ENCODE measurements at regions not wholly inside any gene's neighbourhood (a gene's known extent, or its start where the extent isn't known, plus 50 kb on each side); places are given as distances from the start of the nearest gene placed in this dataset.

DNA sequence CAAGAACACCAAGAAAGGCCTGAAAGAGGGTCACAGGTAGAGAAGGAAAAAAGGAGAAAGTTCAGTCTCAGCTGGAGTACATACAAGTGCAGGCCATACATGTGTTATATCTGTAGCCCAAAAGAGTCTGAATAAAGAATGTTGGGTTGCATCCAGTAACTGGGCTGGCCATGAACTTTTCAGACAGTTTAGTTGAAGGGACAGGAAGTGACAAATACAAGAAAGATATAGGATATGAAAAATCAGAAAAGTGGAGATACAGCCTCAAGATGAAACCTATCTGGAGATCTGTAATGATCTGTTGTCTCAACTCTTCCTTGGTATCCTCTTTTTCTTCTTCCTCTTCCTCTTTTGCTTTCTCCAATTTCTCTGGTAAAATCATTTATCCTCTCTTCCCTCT, 671.7 kb downstream of the MECOM start:
- H3K4me3 Mint-ChIP-seq, result no peak overlapping the region
- no peaks in the 10 kb centered on the region for H3K9me3 Mint-ChIP-seq (ENCODE audit: low read depth)
- CTCF ChIA-PET, result no interaction called here
- DNase-seq (no peak), ATAC-seq (no peak)
- H3K27me3 Mint-ChIP-seq, result no peaks in the 10 kb centered on the region
- no peaks in the 10 kb centered on the region for H3K36me3 Mint-ChIP-seq
- no peaks in the 10 kb centered on the region for H3K4me1 Mint-ChIP-seq
- H3K27ac Mint-ChIP-seq, result no peak overlapping the region

DNA sequence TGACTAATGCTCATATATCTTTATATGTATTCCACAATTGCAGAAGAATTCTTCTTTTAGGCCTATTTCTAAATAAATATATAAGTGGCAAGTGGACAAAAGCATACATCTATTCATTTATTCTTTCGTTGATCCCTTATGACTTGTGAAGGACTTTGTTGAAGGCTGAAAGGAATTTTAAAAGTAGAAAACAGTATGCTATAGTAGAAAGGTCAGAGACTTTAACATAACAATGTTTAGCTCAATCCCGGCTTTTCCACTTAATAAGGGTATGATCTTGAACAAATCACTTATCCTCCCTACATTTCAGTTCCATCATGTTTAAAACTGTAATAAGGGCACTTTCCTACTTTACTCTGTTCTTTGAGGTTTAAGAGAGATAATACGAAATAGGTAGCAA, 672.9 kb downstream of the MECOM start:
- ATAC-seq, result no peak
- CTCF ChIA-PET, result no interaction called here
- no peaks in the 10 kb centered on the region for H3K36me3 Mint-ChIP-seq
- H3K9me3 Mint-ChIP-seq (ENCODE audit: low read depth), result no peaks in the 10 kb centered on the region
- no peak for DNase-seq
- no peak overlapping the region for H3K27ac Mint-ChIP-seq
- no peaks in the 10 kb centered on the region for H3K4me1 Mint-ChIP-seq
- H3K4me3 Mint-ChIP-seq, result no peak overlapping the region
- H3K27me3 Mint-ChIP-seq, result no peaks in the 10 kb centered on the region

DNA sequence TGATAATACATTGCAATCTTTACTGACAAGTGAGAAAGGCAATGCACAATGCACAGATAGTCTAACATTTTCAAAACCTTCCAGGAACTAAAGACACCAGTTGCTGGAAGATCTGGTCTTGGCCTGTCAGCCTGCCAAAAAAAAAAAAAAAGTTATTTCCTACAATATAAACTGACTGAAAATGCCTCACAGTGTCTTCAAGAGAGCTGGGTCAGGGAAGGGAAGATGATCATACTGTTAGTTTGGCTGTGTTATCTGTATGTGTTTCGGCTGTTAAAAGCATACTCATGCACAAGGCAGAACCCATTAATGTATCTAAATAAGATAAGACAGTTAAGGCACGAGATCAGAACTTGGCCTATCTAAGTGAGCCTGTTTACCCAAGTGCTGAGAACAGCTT, 673.4 kb downstream of the MECOM start:
- ATAC-seq (no peak), DNase-seq (no peak)
- CTCF ChIA-PET, result no interaction called here
- H3K27ac Mint-ChIP-seq, result no peak overlapping the region
- no peaks in the 10 kb centered on the region for H3K27me3 Mint-ChIP-seq
- H3K4me1 Mint-ChIP-seq, result no peaks in the 10 kb centered on the region
- H3K4me3 Mint-ChIP-seq, result no peak overlapping the region
- H3K9me3 Mint-ChIP-seq (ENCODE audit: low read depth), result no peaks in the 10 kb centered on the region
- H3K36me3 Mint-ChIP-seq, result no peaks in the 10 kb centered on the region

DNA sequence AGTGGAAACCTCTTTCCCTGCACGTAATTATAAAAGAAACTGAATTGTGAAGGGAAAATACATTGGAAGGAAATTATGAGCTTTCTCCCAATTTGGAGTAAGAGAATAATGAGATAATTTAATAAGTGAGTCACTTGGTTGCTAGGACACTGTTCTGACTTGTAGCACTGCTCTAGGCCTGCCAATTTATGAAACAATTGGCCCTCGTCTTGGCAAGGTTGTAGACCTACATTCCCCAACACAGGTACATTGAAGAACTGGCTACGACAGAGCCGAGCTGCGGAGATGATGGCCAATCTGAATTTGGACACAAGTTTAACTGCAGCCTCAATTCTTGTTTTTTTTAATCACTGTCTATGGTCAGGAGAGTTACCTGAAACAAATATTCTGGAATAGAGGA, 674.1 kb downstream of the MECOM start:
- H3K4me3 Mint-ChIP-seq, result no peak overlapping the region
- H3K27me3 Mint-ChIP-seq, result no peaks in the 10 kb centered on the region
- H3K36me3 Mint-ChIP-seq, result no peaks in the 10 kb centered on the region
- DNase-seq (no peak), ATAC-seq (no peak)
- no peaks in the 10 kb centered on the region for H3K4me1 Mint-ChIP-seq
- CTCF ChIA-PET, result no interaction called here
- no peak overlapping the region for H3K27ac Mint-ChIP-seq
- H3K9me3 Mint-ChIP-seq (ENCODE audit: low read depth), result no peaks in the 10 kb centered on the region

DNA sequence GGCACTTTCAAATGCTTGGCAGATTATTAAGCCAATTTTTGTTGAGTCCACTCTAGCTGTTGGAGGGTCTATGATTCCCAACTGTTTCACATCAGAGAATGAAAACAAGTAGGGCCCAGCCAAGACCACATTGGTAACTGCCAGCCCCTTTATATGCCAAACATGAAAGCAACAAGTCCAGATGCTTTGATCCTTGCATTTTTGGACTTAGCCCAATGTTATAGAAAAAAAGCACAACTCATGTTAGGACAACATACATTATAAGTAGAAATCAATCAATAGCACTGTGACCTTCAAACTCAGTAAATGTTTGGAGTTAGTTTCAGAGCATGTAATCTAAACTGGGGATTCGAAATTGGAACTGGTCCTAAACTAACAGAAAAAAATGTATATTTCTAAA, 674.7 kb downstream of the MECOM start:
- Mint-ChIP-seq H3K4me1 (no peaks in the 10 kb centered on the region), H3K27ac (no peak overlapping the region), H3K36me3 (no peaks in the 10 kb centered on the region), H3K9me3 (ENCODE audit: low read depth) (no peaks in the 10 kb centered on the region), H3K4me3 (no peak overlapping the region), H3K27me3 (no peaks in the 10 kb centered on the region)
- ATAC-seq (no peak), DNase-seq (no peak)
- CTCF ChIA-PET, result no interaction called here

DNA sequence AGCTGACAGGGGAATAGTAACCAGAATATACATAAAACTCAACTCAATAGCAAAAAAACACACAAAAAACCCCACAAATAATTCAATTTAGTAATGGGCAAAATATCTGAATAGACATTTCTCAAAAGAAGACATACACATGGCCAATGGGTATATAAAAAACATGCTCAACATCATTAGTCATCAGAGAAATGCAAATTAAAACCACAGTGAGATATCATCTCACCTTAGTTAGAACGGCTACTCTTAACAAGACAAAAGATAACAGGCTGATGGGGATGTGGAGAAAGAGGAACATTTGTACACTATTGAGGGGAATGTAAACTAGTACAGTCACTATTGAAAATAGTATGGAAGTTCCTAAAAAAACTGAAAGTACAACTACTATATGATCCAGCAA, 678.6 kb downstream of the MECOM start:
- DNase-seq, result no peak
- Mint-ChIP-seq H3K4me1 (no peaks in the 10 kb centered on the region), H3K36me3 (no peaks in the 10 kb centered on the region), H3K9me3 (ENCODE audit: low read depth) (no peaks in the 10 kb centered on the region), H3K27ac (no peak overlapping the region), H3K27me3 (no peaks in the 10 kb centered on the region), H3K4me3 (no peak overlapping the region)
- ATAC-seq, result no peak
- CTCF ChIA-PET, result no interaction called here

DNA sequence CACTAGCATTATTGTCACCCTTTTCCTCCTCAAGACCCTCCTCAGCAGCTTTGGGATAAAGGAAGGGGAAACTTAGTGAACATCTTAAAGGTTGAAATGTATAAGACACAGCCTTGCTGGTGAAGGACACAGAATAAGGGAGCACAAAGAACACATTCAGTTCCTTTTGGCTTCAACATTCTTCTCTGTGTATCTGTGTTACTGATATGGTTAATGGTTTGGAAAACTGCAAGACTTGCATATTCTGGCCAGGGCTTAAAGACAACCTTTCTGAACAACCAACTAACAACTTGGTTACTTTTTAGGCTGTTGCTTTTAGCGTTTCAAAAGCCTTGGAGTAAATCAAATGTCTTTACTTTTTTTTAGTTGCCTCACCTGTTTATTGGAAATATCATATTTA, 680.5 kb downstream of the MECOM start:
- Mint-ChIP-seq H3K4me3 (no peak overlapping the region), H3K36me3 (no peaks in the 10 kb centered on the region), H3K9me3 (ENCODE audit: low read depth) (no peaks in the 10 kb centered on the region), H3K4me1 (no peaks in the 10 kb centered on the region), H3K27me3 (no peaks in the 10 kb centered on the region), H3K27ac (no peak overlapping the region)
- no peak for DNase-seq
- ATAC-seq, result no peak
- CTCF ChIA-PET, result no interaction called here

DNA sequence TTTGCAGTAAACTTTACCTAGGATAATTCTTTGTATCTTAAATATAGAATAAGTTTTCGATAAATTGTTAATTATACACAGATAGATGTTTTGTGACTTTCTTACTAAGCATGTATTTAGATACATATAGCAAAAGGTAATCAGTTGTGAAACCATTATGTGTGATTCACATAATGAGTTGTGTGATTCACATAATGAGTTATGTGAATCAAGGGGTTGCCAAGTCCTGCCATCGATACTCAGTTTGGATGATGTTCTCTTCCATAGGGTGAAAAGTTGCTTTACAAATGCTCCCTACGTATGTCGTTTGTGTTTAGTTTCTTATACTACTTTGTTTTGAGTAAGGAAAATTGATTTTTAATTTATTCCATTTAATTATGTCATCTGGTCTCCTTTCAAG, 682.1 kb downstream of the MECOM start:
- Mint-ChIP-seq H3K36me3 (no peaks in the 10 kb centered on the region), H3K4me3 (no peak overlapping the region), H3K27ac (no peak overlapping the region), H3K4me1 (no peaks in the 10 kb centered on the region), H3K9me3 (ENCODE audit: low read depth) (no peaks in the 10 kb centered on the region), H3K27me3 (no peaks in the 10 kb centered on the region)
- DNase-seq (no peak), ATAC-seq (no peak)
- CTCF ChIA-PET, result no interaction called here

DNA sequence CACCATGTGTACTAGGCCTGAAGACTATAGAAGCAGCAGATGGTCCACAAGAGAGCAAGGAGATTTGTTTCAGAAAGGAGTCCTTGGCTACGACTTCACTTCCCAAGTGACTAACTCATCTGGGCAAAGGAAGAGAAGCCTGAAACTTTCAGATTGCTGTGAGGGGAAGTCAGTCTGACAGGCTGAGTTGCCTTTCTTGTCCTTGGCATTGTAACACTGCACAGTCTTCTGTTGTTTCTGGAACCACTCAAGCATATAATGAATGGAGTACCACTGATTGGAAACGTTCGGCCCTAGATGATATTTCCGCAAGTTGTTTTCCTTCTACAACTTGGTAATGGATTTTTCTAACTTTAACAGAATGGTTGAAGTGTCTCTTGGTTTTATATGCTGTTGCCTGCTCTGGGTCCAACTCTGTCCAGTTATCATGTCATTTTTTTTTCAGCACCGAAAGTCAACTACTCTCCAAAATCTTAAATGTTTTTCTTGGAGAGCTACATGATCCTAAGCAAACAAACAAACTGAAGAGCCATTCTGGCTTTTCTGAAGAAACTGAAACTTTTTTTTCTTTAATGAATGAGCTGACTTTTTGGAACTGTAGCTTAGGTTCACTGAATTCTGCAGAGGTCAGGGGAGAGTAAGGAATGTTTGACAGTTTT, 685.7 kb downstream of the MECOM start:
- H3K4me1 Mint-ChIP-seq, result no peaks in the 10 kb centered on the region
- H3K36me3 Mint-ChIP-seq, result no peaks in the 10 kb centered on the region
- H3K4me3 Mint-ChIP-seq, result no peak overlapping the region
- H3K9me3 Mint-ChIP-seq (ENCODE audit: low read depth), result no peaks in the 10 kb centered on the region
- no peaks in the 10 kb centered on the region for H3K27me3 Mint-ChIP-seq
- CTCF ChIA-PET, result no interaction called here
- no peak overlapping the region for H3K27ac Mint-ChIP-seq
- DNase-seq, result no peak
- ATAC-seq, result no peak

DNA sequence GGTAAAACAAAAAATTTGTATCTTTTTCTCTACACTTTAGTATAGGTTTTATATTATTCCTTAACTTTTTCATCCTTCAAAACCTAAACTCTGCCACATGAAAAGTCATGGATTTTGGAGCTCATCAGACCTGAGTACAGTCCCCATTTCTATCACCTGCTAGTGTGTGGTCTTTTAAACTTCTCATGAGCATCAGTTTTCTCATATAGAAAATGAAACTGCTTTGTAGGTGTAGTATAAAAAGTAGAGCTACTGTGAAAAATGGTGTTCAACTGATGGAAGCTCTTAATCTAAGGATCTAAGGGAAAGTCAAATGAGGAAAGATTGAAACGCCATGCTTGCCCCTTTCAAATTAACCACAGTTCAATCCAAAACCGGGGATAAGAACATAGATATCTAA, 686.5 kb downstream of the MECOM start:
- CTCF ChIA-PET, result no interaction called here
- DNase-seq (no peak), ATAC-seq (no peak)
- no peaks in the 10 kb centered on the region for H3K27me3 Mint-ChIP-seq
- H3K4me3 Mint-ChIP-seq, result no peak overlapping the region
- no peaks in the 10 kb centered on the region for H3K36me3 Mint-ChIP-seq
- H3K4me1 Mint-ChIP-seq, result no peaks in the 10 kb centered on the region
- no peak overlapping the region for H3K27ac Mint-ChIP-seq
- no peaks in the 10 kb centered on the region for H3K9me3 Mint-ChIP-seq (ENCODE audit: low read depth)

DNA sequence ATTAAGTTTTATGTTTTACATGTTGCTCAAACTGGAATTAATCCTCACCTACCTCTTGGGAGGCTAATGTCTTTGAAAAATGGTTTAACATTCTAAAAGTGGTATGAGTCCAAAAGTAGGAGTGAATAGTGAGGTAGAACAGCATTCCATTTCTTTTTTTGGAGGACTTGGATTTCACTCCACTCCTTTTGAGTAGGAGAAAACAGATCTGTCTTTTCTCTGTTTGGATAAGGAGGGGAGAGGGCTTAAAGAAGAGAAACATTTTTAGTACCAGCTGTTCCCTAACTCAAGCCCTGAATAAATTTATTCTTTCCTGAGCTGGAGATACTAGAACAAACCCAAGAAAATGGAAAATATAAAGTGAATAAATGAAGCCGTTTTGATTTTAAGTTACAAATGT, 687.9 kb downstream of the MECOM start:
- ATAC-seq, result no peak
- no peaks in the 10 kb centered on the region for H3K36me3 Mint-ChIP-seq
- CTCF ChIA-PET, result no interaction called here

DNA sequence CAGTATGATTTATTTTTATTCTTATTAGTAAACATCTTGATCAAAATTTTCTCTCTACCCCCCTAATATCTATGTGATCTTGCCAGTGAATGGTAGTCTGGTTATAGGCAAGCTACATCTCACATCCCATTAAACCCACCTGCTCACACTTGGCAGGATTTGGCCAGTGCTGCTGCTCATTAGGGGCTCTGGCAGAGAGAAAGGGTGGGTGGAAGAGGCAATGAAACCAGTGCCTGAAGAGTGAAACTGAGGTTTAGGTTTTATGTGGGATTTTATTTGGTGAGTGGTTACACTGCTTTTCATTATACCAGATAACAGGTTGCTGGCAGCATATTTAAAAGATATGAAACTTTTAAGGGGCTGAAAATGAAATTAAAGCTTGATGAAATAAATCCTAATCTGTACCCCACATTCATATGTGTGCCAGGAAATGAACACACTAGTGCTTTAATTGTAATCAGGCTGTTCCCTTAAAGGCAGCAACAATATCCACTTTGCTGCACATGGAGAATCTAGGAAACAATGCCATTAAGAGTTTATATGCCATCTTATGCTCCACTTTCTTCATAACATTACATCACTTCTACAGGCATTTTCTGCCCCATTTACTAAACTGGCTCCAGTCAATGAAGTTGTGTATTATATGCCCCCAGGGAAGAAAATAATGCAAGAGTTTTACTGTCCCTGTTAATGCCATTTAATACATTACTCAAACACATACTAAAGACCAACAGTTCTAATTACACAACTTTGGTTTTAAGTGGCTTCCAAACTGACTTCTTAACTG, 688.7 kb downstream of the MECOM start:
- Mint-ChIP-seq H3K9me3 (ENCODE audit: low read depth) (no peaks in the 10 kb centered on the region), H3K27me3 (no peaks in the 10 kb centered on the region), H3K27ac (no peak overlapping the region), H3K36me3 (no peaks in the 10 kb centered on the region), H3K4me1 (no peaks in the 10 kb centered on the region), H3K4me3 (no peak overlapping the region)
- CTCF ChIA-PET, result no interaction called here
- DNase-seq (no peak), ATAC-seq (no peak)

More for the DNA sequence above, 687.9 kb downstream of the MECOM start:
- H3K4me1 Mint-ChIP-seq, result no peaks in the 10 kb centered on the region
- no peaks in the 10 kb centered on the region for H3K9me3 Mint-ChIP-seq (ENCODE audit: low read depth)
- H3K27me3 Mint-ChIP-seq, result no peaks in the 10 kb centered on the region
- no peak for DNase-seq
- H3K27ac Mint-ChIP-seq, result no peak overlapping the region
- no peak overlapping the region for H3K4me3 Mint-ChIP-seq

DNA sequence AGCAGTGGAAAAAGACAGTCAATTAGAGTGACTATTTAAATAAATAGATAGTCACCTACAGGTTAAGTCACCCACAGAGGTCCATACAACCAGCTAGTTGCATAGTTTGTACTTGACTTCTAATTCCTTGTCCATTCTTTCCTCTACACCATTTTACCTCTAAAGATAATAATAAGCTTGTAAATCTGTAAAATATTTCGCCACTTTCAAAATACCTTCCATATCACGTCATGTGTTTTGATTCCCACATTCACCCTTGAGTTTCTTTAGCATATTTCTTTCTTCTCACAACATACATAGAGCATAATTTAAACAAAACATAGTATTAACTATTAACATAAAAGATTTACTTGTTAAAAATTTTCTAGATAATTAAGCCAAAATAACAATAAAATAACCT, 689.6 kb downstream of the MECOM start:
- CTCF ChIA-PET, result no interaction called here
- no peak for DNase-seq

DNA sequence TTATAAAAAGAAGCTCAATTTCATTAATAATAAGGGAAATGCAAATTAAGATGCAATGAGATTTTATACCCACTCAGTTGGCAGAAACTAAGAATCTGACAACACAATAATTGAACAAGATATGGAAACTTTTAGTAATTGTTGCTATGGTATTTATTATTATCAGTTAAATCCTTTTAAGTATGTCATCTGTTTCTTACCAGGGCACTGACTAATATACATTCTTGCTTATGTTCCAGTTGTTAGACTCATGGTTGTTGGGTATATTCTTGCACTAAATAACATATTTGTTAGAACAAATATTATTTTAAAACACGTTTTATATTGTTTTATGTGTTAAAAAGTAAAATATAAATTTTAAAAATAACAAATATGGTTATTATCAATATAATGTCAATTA, 690.3 kb downstream of the MECOM start:
- Mint-ChIP-seq H3K9me3 (ENCODE audit: low read depth) (no peaks in the 10 kb centered on the region), H3K36me3 (no peaks in the 10 kb centered on the region), H3K4me1 (no peaks in the 10 kb centered on the region), H3K4me3 (no peak overlapping the region), H3K27ac (no peak overlapping the region), H3K27me3 (no peaks in the 10 kb centered on the region)
- CTCF ChIA-PET, result no interaction called here
- DNase-seq, result no peak
- ATAC-seq, result no peak

More for the DNA sequence above, 689.6 kb downstream of the MECOM start:
- Mint-ChIP-seq H3K4me1 (no peaks in the 10 kb centered on the region), H3K27ac (no peak overlapping the region), H3K36me3 (no peaks in the 10 kb centered on the region), H3K9me3 (ENCODE audit: low read depth) (no peaks in the 10 kb centered on the region), H3K27me3 (no peaks in the 10 kb centered on the region), H3K4me3 (no peak overlapping the region)
- no peak for ATAC-seq
